SW480 (cell line): ENCODE measurements at regions not wholly inside any gene's neighbourhood (a gene's known extent, or its start where the extent isn't known, plus 50 kb on each side); places are given as distances from the start of the nearest gene placed in this dataset.
"Not testable (repeated sequence)": the region's sequence is repeated elsewhere in the genome, so short reads cannot be mapped to it uniquely, and the experiment has no call there.

Source experiments
- DNase-seq: peaks from one replicate; pipeline ENCODE4 v3.0.0-alpha.2; 2016; ENCODE audit warnings: low spot score

- no peak for DNase-seq
These were observed 167.5 kb downstream of the EBLN2 start for GRCh38 chr3:73228959-73229358.

DNA sequence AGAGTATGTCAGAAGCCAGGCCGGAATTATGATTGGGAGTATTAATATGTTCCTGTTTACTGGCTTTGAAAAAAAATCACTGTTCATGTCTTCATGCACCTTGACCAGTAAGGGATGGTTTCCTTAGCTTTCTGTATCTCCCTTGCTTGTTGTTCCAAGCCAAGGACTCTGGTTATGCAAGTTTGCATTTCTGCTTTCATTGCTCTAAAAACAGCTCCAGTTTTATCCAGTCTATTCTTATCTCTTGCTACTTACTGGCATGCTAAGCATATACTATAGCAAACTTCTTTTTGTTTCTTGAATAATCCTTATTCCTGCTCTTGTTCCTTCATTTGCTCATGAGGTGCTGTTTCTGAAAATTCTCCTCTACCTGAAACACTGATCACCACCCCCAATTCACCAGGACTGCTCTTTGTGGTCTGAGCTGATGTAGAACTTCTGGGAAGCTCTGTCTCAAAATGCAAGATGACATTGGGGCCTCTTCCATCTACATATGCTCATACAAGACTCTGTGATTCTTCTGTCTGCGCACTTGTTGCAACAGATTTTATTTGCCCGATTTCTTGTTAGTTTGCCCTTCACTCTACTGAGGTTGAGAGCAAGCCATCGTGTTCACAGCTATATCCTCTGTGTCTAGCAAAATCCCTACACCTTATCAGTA, 173.0 kb downstream of the EBLN2 start:
- no peak for DNase-seq

DNA sequence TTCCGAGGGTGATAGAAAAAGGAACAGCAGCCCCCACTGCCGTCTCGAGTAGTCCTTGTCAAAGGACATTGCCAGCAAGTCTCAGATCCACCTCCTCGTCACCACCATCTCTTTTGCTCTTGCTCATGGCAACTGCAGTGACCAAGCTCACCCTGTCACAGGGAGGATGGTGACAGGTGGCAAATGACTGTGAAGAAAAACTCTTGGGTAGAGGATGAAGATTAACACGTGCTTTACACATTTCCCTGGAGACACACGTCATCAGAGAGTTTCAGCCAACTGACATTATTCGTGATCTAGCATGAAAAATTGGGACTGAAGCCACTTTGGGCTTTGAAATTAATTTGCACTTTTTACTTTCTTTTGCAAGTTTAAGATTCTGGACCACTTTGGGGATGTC, 174.3 kb downstream of the EBLN2 start:
- DNase-seq = no peak

GRCh38 chr3:73236867-73237266, 175.4 kb downstream of the EBLN2 start:
- no peak for DNase-seq

GRCh38 chr3:73243740-73244139, 182.3 kb downstream of the EBLN2 start:
- no peak for DNase-seq

DNA sequence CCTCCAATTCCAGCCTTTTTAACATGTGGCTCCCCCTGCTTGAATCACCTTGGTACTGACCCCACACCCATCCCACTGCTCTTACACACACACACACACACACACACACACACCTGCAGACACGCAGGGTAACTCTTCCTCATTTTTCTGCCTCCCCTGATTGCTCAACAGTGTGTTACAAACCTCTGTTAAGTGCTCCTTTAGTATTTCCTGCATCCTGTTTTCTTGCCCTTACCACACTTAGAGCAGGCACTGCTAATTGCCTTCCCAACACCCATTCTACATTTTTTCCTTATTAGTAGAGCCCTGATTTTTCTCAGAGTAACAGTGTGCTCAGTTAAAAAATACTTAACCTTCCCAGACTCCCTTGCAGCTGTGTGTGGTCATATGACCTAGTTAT, 184.0 kb downstream of the EBLN2 start:
- DNase-seq = no peak

DNA sequence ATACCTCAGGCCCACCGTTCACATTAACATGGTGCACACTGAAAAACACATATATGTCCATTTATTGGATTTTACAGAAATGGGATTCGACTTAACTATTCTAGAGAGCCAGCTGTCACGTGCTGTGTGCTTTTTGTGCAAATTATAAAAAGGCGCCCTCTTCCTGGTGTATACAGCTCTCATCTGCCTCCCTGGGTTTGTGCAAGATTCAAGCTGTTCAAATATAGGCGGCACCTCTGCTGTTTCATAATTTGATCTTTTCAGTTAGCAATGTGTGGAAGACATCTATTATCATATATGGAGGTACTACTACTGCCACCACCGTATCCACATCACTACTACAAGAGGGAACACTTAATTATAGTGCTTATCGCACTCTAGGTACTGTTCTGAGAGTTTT, 187.6 kb downstream of the EBLN2 start:
- no peak for DNase-seq

GRCh38 chr3:73254062-73254461, 192.6 kb downstream of the EBLN2 start:
- DNase-seq = no peak

- peak; percentile 34 for DNase-seq
These were observed 194.2 kb downstream of the EBLN2 start for GRCh38 chr3:73255609-73256029.

DNA sequence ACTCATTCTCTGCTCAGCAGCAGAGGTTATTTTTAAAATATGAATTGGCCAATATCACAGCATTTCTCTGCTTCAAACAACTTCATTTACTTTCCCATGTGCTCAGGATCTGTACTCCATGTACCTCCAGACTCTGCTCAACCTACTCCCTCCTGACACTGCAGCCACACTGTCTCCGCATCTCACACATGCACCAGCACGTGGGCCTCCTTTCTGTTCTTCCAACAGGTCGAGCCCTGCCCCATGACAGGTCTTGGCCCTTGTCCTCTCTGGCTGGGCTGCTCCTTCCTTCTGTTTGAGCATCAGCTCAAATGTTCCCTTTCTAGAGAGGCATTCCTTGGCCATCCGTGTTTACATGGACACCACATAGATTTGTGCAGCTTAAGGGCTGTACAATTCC, 195.7 kb downstream of the EBLN2 start:
- no peak for DNase-seq

GRCh38 chr3:73258057-73258456, 196.6 kb downstream of the EBLN2 start:
- no peak for DNase-seq

DNA sequence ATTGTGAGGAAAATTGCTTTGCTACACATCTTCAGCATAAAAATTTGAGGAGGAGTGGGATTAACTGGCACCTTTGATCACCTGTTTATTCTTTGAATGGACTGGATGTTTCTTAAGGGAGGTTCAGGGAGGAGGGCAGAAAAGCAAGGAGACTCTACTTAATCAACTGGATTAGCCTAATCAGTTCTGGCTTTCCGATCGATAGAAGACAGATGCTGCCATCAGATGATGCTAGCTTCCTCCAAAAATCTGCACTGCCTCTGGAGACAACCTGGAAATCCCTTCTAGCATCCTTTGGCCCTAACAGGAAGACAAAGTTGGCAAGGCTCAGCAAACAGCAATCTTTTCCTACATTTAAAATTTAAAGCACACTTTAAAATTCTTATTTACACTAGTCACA, 197.8 kb downstream of the EBLN2 start:
- no peak for DNase-seq

DNA sequence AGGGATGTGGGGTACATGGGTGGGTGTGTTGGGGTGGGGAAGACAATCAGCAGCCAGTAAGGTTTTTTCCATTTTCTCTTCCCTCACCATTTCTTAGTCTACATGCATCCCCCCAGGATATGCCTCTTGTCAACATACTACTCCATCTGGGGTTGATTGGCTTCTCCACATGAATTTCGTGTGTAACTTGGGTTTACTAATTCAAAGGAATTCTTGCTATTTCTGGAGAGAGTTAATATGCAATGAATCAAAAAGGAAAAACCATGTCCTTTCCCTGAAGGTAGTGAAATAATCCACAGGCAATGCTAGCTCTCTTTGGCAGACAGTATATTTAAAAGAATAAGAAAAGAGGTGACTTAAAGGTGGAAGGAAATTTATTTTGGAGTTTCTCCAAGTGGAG, 198.4 kb downstream of the EBLN2 start:
- DNase-seq = no peak

- not testable (repeated sequence) for DNase-seq
These were observed 205.1 kb downstream of the EBLN2 start for GRCh38 chr3:73266558-73266957.

GRCh38 chr3:73269126-73269525, 207.7 kb downstream of the EBLN2 start:
- DNase-seq = not testable (repeated sequence)

- DNase-seq = no peak
These were observed 209.5 kb downstream of the EBLN2 start for GRCh38 chr3:73270839-73271483.

- no peak for DNase-seq
These were observed 211.9 kb downstream of the EBLN2 start for GRCh38 chr3:73273341-73273740.

DNA sequence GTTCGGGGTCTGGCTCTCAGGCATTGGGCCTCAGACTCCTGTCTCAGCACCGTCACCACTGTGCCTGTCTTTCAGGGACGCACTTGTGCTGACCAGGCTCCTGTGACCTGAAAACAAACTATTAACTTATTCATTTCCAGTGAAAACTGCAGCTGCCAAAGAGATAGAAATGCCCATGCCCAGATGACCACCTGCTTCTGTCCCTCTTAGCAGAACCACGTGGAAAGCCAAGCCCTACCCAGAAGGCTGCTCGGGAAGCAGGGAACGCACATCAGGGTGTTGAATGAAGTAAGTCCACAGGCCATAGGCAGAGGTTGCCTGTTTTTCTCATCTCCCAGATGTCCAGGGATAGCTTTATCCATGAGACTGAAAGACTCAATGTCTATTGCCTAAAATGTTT, 219.3 kb downstream of the EBLN2 start:
- DNase-seq = no peak

DNA sequence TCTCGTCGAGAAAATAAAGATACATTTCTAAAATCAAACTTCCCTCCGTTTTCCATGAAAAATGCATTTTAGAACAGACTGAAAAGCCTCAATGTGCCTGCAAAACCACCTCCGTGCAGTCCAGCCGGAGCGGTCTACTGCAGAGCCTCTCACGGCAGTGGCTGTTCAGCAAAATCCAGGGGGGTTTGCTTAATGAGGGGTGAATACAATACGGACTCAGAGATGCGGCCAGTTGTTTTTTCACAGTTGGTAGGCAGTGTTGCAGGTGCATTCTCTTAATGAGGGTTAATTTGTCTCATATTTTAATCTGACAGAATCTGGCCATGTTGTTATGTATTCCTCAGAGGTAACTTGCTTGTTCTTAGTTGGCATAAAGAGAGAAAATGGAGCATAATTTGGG, 223.0 kb downstream of the EBLN2 start:
- no peak for DNase-seq

DNA sequence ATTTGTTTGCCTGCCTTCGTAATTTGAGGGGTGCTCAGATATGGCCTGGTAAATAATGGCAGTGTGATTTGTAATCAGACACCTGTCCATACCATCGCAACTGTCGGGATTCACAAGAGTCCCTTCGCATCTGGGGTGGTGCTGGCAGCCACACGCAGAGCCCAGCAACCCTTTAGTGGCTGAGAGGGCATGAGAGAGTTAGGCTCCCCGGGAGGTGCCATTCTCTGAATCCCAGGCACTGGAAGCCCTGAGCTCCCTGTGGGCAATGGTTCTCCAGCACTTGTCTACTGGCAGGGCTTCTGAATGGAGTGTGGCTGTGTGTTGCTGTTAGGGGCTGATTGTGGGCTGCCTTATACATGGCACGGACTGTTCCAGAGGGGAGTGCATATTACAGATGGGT, 230.1 kb downstream of the EBLN2 start:
- no peak for DNase-seq

DNA sequence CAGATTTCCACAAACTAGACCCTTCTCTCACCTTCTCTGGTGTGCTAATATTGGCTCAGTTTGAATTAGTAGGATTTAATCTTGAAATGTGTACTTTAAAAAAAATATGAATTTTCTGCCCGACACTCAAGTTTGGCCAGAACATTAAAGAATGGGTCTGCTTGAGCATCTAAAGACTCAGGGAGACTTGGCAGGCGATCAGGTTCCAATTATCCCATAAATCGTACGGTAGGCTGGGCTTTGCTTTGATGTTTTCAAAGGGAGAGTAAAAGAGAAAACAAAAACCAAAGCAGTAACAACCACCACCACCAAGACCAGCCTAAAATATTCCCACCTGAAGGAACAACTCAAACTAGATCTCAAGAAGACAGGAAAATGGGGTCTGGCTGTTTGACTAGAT, 230.8 kb downstream of the EBLN2 start:
- DNase-seq = peak; percentile 26

DNA sequence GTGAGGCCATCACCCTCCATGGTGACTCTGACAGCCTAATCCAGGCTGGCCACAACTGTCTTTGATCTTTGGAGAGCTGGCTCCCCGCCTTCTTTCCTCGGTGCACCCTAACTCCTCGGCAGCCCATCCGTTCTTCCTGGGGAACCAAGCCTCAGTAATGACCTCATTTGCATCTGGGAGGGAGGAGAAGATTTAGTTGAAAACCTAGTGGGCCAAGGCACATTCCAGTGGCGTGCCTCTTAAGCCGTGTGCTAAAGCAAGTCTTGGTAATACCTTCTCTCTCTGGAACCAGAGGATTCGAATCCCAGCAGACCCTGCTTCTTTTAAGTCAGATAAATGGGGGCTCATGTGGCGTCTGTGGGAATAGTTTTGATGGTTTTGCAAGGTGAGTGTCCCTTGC, 233.1 kb downstream of the EBLN2 start:
- peak; percentile 81 for DNase-seq

GRCh38 chr3:73295876-73296635, 234.6 kb downstream of the EBLN2 start:
- DNase-seq = no peak
